ENCODE measurements at regions not wholly inside any gene's neighbourhood (a gene's known extent, or its start where the extent isn't known, plus 50 kb on each side); places are given as distances from the start of the nearest gene placed in this dataset.

DNA sequence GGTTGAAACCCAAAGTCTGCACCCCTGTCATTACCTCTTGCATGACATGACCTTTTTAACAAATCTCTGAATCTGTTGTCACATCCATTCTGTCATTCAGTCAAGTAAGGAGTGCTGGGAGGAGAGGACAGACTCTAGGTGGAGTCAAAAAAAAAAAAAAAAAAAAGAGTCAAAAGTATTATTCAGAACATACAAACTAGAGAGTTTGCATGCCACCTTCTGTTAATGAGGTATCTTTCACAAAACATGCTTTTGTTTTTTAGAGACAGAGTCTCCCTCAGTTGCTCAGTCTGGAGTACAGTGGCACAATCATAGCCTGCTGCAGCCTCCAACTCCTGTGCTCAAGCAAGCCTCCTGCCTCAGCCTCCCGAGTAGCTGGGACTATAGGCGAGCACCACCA, 81.6 kb upstream of the ARMC3 start:
- no peak for TF ChIP-seq POLR2AphosphoS5 (IDR thresholded peaks at IDR 0.05; ENCODE audit: low read depth, low read length)
- TF ChIP-seq, protein P1, sequence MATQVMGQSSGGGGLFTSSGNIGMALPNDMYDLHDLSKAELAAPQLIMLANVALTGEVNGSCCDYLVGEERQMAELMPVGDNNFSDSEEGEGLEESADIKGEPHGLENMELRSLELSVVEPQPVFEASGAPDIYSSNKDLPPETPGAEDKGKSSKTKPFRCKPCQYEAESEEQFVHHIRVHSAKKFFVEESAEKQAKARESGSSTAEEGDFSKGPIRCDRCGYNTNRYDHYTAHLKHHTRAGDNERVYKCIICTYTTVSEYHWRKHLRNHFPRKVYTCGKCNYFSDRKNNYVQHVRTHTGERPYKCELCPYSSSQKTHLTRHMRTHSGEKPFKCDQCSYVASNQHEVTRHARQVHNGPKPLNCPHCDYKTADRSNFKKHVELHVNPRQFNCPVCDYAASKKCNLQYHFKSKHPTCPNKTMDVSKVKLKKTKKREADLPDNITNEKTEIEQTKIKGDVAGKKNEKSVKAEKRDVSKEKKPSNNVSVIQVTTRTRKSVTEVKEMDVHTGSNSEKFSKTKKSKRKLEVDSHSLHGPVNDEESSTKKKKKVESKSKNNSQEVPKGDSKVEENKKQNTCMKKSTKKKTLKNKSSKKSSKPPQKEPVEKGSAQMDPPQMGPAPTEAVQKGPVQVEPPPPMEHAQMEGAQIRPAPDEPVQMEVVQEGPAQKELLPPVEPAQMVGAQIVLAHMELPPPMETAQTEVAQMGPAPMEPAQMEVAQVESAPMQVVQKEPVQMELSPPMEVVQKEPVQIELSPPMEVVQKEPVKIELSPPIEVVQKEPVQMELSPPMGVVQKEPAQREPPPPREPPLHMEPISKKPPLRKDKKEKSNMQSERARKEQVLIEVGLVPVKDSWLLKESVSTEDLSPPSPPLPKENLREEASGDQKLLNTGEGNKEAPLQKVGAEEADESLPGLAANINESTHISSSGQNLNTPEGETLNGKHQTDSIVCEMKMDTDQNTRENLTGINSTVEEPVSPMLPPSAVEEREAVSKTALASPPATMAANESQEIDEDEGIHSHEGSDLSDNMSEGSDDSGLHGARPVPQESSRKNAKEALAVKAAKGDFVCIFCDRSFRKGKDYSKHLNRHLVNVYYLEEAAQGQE (IDR thresholded peaks at IDR 0.05; ENCODE audit: insufficient read depth in 1 of 2, low read depth in 2 of 2, low read length in 2 of 2): no peak
- no peak for TF ChIP-seq SIN3A (IDR thresholded peaks at IDR 0.05; ENCODE audit: borderline replicate concordance, insufficient read depth, low read length)
- TF ChIP-seq FOXP2 (optimal IDR thresholded peaks at IDR 0.05; ENCODE audit: borderline replicate concordance, extremely low read depth, extremely low read length, insufficient read depth): no peak
- TF ChIP-seq TAF1 (IDR thresholded peaks at IDR 0.05; ENCODE audit: borderline replicate concordance, insufficient read depth, low read length): no peak

DNA sequence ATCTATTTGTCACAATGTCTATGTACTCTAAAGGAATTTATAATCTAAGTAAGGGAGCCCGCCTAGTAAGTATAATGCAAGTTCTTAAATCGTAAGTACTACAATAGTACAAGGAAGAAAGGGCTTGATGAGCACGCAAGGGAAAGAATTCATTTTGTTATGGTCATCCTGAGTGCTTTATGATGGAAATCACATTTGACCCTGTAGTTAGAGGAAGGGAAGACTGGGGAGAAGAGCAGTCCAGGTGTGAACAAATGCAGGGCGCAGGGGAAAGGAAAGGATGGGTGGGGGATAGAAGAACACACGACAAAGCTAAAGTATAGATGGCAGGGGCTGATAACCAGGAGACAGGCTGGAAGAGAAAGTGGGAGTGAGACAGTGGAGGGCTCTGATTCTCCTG, 88.2 kb upstream of the ARMC3 start:
- TF ChIP-seq, protein P1 (IDR thresholded peaks at IDR 0.05; ENCODE audit: insufficient read depth in 1 of 2, low read depth in 2 of 2, low read length in 2 of 2): no peak
- TF ChIP-seq TAF1 (IDR thresholded peaks at IDR 0.05; ENCODE audit: borderline replicate concordance, insufficient read depth, low read length) (no peak), SIN3A (IDR thresholded peaks at IDR 0.05; ENCODE audit: borderline replicate concordance, insufficient read depth, low read length) (no peak), POLR2AphosphoS5 (IDR thresholded peaks at IDR 0.05; ENCODE audit: low read depth, low read length) (no peak), FOXP2 (optimal IDR thresholded peaks at IDR 0.05; ENCODE audit: borderline replicate concordance, extremely low read depth, extremely low read length, insufficient read depth) (no peak)

DNA sequence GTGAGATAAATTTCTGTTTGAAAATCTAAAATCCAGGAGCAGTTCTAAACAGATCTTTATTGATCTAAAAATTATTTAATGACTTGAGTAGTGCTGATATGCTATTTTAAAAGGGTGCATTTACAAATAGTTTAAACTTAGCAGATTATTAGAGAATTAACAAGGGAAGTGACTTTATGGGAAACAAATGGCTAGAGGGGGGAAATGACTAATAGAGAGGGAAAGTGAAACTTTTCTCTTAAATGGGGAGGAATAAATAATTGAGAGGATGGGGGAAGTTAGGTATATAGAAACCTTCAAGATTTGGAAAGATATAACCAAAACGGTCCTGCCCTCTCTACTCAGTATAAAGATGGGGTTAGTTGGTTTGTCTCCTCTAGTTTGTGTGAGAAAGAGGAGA, 90.1 kb upstream of the ARMC3 start:
- TF ChIP-seq TAF1 (IDR thresholded peaks at IDR 0.05; ENCODE audit: borderline replicate concordance, insufficient read depth, low read length) (no peak), FOXP2 (optimal IDR thresholded peaks at IDR 0.05; ENCODE audit: borderline replicate concordance, extremely low read depth, extremely low read length, insufficient read depth) (no peak), SIN3A (IDR thresholded peaks at IDR 0.05; ENCODE audit: borderline replicate concordance, insufficient read depth, low read length) (no peak), POLR2AphosphoS5 (IDR thresholded peaks at IDR 0.05; ENCODE audit: low read depth, low read length) (no peak)
- TF ChIP-seq, protein P1 (IDR thresholded peaks at IDR 0.05; ENCODE audit: insufficient read depth in 1 of 2, low read depth in 2 of 2, low read length in 2 of 2): no peak

DNA sequence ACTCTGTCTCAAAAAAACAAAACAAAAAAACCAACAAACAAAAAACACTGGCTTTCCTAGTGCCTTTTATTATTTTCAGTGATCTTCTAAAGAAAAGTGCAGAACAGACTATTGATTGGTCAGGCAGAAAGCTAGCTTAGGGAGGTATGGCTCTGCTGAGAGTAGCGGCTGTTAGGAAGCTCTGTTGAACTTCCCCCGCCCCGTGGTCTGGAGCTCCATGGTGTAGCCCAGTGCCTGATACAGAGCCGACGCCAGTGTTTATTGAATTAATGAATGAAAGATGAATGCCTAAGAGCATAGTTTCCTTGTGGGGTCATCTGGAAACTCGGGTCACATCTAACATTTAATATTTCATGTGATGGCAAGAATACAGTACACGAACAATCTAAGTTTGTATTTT, 90.5 kb upstream of the ARMC3 start:
- TF ChIP-seq SIN3A (IDR thresholded peaks at IDR 0.05; ENCODE audit: borderline replicate concordance, insufficient read depth, low read length): no peak
- TF ChIP-seq FOXP2 (optimal IDR thresholded peaks at IDR 0.05; ENCODE audit: borderline replicate concordance, extremely low read depth, extremely low read length, insufficient read depth): no peak
- TF ChIP-seq, protein P1 (IDR thresholded peaks at IDR 0.05; ENCODE audit: insufficient read depth in 1 of 2, low read depth in 2 of 2, low read length in 2 of 2): no peak
- TF ChIP-seq POLR2AphosphoS5 (IDR thresholded peaks at IDR 0.05; ENCODE audit: low read depth, low read length): no peak
- no peak for TF ChIP-seq TAF1 (IDR thresholded peaks at IDR 0.05; ENCODE audit: borderline replicate concordance, insufficient read depth, low read length)

DNA sequence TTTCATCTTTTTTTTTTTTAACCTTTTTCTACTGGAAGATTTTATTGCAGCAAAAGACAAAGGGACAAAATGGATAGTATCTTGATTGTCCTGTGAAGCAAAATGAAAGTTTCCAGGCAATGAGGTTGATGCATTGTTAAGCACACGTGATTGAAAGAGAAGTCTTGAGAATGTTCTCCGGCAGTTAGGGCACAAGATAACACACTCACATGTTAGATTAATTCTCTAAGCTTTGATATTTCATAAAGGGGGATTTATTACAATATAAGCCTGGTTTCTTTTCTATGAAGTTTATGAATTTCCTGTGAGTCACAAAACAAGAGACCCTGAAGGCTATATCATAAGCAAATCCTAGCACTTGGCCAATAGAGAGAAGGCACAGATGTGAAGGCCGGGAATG, 93.4 kb upstream of the ARMC3 start:
- TF ChIP-seq TAF1 (IDR thresholded peaks at IDR 0.05; ENCODE audit: borderline replicate concordance, insufficient read depth, low read length) (no peak), POLR2AphosphoS5 (IDR thresholded peaks at IDR 0.05; ENCODE audit: low read depth, low read length) (no peak), SIN3A (IDR thresholded peaks at IDR 0.05; ENCODE audit: borderline replicate concordance, insufficient read depth, low read length) (no peak)

All from PFSK-1 (cell line).